ENCODE measurements at regions not wholly inside any gene's neighbourhood (a gene's known extent, or its start where the extent isn't known, plus 50 kb on each side); places are given as distances from the start of the nearest gene placed in this dataset.

- TF ChIP-seq CTCF (IDR thresholded peaks at IDR 0.05) (no peak), EP300 (IDR thresholded peaks at IDR 0.05) (no peak), POLR2A (IDR thresholded peaks at IDR 0.05) (no peak), POLR2AphosphoS5 (IDR thresholded peaks at IDR 0.05) (no peak)
Measured at GRCh38 chr18:40186677-40187076, 1768.4 kb upstream of the PIK3C3 start.
